Jurkat, Clone E6-1 (cell line): ENCODE measurements at regions not wholly inside any gene's neighbourhood (a gene's known extent, or its start where the extent isn't known, plus 50 kb on each side); places are given as distances from the start of the nearest gene placed in this dataset.

Source experiments
- DNase-seq: peaks from one replicate; pipeline ENCODE4 v3.0.0-alpha.2; 2011; ENCODE audit warnings: low read depth, low spot score
- H3K4me3 ChIP-seq: 2 replicates; pipeline ENCODE4 v1.5.1; 2011; ENCODE audit warnings: mild to moderate bottlenecking, low read length, control low read depth, moderate library complexity

DNA sequence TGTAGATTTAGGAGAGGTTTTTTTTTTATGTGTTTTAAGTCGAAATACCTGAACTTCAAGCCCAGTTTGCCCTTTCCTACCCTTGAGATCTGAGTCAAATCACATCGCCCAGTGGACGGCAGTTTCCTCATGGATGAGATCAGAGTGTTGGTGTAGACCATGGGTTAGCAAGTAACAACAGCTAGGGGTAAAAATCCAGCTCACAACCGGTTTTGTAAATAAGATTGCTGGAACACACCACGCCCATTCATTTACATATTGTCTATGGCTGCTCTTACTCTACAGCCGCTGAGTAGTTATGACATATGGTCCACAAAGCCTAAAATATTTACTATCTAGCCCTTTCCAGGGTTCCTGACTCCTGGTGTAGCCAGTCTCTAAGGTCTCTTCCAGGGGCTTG lies 158.5 kb upstream of the PLEKHG7 start:
- no peak overlapping the region for H3K4me3 ChIP-seq
- no peak for DNase-seq

DNA sequence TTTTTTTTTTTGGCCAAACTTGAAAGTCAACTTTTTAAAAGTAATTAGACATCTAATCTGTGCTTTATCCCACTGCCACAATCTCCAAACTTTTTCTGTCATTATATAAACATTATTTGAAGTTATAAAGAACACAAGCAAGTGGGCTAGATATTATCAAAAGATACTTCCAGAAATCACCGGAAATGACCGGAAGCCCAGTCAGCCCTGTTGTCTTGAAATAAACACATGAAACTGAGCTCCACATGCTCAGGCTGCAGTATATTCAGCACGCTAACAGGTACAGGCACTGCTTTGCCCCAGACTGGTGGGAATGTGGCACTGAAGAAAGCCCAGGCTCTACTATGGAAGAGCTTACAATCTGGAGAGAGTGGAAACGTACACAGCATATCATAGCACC lies 158.9 kb upstream of the PLEKHG7 start:
- no peak for DNase-seq
- no peak overlapping the region for H3K4me3 ChIP-seq

DNA sequence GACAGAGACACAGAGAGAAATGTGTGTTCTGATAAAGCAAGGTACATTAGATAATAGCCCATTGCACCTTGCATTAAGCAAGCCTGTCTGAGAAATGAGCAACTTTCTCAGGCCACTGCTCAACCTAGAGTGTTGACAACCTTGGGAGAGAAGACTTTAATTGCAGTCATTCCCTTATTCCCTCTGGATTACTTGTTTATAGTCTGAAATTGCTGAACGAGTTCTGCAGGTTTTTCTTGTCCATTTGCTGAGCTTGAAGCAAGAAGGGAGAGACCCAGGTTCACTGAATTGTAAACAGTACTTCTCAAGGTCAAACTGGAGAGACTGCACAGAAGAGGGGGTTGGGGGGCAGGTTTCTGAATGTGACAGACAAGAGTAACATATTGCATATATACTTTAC lies 159.4 kb upstream of the PLEKHG7 start:
- no peak for DNase-seq
- H3K4me3 ChIP-seq, result no peak overlapping the region

GRCh38 chr12:92541731-92542130 lies 161.1 kb upstream of the PLEKHG7 start:
- H3K4me3 ChIP-seq, result no peak overlapping the region
- no peak for DNase-seq

DNA sequence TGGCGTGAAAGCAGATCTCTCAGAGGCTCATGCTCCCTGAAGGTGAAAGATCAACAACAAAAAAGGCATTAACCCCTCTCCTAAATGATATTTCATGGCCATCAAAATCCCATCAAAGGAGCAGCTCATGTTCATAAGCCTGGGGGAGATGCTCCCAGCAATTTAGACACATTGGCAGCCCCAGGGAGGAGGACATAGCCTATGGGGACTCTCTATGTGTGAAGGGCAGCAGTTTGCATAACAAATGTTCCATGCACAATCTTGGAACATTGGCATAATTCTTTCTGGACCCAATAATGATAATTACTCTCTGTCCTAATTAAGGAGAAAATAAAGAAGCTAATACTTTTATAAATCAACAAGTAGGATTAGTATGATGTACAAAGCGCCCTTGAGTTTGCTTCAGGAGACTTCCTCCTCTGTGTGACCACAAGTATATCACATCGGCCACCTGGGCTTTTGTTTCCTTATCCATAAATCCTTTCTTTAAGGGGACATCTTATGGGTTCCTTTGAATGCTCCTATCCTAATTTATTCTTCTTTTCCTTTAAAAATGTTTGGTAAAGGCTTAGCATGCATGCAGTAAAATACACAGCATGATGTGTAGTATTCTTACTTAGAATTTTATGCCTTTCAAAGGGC lies 161.9 kb upstream of the PLEKHG7 start:
- no peak overlapping the region for H3K4me3 ChIP-seq
- no peak for DNase-seq

GRCh38 chr12:92539976-92540781 lies 162.6 kb upstream of the PLEKHG7 start:
- no peak overlapping the region for H3K4me3 ChIP-seq
- DNase-seq, result peak; percentile 2

DNA sequence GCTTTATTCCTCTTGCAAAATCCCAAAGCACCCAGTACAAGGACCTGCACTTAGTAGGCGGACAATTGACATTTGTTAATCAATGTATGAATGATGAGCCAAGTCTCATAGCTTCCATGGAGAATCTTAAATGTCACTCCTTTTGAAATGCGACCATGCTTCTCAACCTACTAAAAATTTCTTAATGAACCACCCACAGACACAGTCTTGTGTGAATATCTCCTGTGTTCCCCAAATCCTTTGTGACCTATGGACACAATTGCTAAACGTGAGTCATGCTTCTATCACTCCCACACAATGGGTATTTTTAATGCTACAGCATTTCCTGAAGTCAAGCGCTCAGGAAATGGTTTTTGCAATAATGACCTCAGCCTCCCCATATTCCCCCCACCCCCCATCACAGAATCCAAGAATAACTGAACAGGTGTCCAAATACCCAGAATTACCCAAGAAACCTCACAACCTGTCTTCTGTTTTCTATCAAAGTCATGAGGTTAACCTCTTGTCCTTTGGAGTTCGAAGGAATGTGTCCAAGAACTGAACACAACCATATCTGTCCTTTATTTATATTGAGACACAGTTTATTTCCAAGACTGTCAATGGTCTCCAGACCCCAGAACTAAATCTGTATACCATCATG lies 163.6 kb upstream of the PLEKHG7 start:
- peak; percentile 55 for DNase-seq

GRCh38 chr12:92537290-92537960 lies 165.4 kb upstream of the PLEKHG7 start:
- H3K4me3 ChIP-seq, result no peak overlapping the region
- no peak for DNase-seq

More for the DNA sequence above, 163.6 kb upstream of the PLEKHG7 start:
- no peak overlapping the region for H3K4me3 ChIP-seq

DNA sequence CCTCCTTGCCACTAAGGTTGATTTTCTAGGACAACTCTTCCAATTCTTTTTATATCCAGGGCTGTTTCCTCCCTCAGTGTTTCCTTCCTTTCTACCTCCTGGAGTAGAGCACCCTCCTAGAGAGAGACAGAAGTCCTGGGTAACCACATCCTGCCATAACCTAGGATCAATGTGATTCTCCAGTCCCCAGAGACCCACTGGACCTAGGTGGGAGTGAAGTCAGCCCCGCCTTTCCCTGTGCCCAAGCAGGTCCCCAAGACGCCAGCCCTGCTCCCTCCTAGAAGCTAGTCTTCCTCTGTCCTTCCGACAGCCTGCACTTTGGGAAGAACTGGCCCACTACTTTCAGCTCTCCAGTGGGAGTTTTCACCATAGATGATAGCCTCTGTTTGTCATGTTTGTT lies 166.8 kb upstream of the PLEKHG7 start:
- DNase-seq, result no peak

GRCh38 chr12:92533280-92533890 lies 169.4 kb upstream of the PLEKHG7 start:
- no peak overlapping the region for H3K4me3 ChIP-seq
- no peak for DNase-seq

More for the DNA sequence above, 166.8 kb upstream of the PLEKHG7 start:
- no peak overlapping the region for H3K4me3 ChIP-seq

- DNase-seq, result no peak
- H3K4me3 ChIP-seq, result no peak overlapping the region
These were observed 172.1 kb upstream of the PLEKHG7 start for GRCh38 chr12:92530706-92531105.

DNA sequence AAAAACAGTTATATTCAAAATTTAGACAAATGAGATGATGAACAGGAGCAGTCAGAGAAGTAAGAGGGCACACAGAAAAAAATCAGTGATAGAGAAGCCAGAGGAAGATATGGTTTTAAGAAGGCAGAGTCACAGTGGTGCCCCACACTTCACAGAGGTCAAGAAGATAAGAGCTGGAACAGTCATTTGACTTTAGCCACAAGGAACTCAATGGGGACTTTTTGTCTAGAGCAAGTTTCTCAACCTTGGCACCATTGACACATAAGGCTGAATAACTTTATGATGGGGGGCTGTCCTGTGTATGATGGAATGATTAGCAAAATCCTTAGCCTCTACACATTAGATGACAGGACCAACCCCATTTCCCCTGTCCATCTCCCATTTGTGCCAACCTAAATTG lies 172.8 kb upstream of the PLEKHG7 start:
- H3K4me3 ChIP-seq, result no peak overlapping the region
- no peak for DNase-seq

DNA sequence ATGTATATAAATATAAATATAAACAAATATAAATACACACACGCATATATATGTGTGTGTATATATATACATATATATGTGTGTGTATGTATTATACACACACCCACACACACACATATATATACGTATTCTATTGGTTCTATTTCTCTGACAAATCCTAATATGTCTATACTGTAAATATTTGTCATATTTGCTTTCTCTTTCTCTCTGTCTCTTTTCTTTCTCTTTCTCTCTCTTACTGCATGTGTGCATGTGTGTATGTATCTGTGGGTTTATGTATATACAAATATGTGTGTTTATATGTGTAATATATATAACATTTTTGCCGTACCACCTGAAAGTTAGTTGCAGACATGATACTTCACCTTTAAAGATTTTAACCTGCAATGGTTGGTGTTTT lies 174.2 kb upstream of the PLEKHG7 start:
- no peak for DNase-seq
- no peak overlapping the region for H3K4me3 ChIP-seq

GRCh38 chr12:92528097-92528496 lies 174.7 kb upstream of the PLEKHG7 start:
- H3K4me3 ChIP-seq, result no peak overlapping the region
- no peak for DNase-seq

DNA sequence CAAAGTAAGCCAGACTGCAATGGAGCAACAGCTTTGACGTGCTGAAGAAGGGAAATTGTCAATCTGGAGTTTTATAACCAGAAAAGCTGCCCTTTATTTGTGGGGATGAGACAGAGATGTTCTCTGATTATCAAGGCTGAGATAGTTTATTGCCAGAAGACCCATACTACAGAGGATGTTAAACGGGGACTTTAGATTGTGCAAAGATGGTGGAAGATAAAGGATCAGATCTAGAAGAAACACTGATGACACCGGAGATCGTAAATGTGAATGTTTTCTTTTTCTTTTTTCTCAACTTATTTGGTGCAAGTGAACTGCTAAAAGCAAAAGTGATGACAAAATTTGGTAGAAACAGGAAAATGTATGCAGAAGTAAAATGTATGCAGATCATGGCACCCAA lies 178.3 kb upstream of the PLEKHG7 start:
- DNase-seq, result no peak
- no peak overlapping the region for H3K4me3 ChIP-seq

GRCh38 chr12:92520511-92520910 lies 182.3 kb upstream of the PLEKHG7 start:
- no peak for DNase-seq
- no peak overlapping the region for H3K4me3 ChIP-seq

DNA sequence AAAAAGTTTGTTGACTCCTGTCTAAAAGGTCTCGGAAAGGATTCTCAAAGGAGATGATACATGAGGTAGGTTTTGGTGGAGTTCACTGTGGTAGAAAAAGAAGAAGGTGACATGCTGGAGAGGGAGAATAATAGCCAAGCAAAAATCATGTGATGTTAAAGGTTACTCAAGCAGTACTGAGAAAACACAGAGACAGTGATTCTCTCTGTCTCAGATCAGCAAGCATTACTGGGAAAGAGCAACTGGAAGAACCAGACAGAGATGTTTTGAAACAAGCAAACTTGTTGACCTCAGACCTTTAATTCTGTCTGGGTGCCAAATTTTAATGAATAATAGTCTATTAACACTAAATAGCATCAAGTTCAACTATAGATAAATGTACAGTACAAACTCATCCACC lies 183.5 kb upstream of the PLEKHG7 start:
- no peak overlapping the region for H3K4me3 ChIP-seq
- DNase-seq, result no peak

DNA sequence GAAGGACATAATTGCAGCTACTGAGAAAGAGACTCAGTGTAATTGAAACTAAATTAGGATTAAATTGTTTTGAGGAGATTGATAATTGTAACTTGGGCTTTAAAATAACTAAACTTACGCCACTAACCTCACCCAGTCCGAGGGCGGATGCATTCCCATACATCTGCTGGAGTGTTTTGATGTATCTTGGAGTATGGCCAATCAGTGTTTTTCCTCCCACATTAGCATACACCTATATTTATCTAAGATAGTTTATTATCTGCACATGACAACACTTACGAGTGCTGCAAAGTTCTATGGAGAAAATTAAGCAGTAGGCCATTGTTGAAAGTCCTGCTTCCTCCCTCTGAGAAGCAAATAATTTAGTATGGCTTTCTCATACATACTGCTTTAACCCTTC lies 184.7 kb upstream of the PLEKHG7 start:
- DNase-seq, result no peak

DNA sequence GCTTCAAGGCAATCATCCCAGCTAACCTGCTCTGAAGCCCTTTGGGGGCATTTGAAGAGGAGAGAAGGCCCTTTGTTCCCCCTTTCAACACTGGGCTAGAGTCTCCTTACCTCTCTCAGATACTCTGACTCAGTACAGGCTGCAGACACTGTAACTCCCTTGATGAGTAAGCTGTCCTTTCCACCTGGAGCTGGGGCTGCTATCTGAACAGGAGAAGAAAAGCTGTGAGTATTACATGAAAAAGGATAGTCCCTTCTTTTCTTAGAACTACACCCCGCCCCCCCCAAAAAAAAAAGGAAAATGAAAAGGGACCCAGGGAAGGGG lies 186.6 kb upstream of the PLEKHG7 start:
- no peak for DNase-seq
- H3K4me3 ChIP-seq, result no peak overlapping the region

More for the DNA sequence above, 184.7 kb upstream of the PLEKHG7 start:
- H3K4me3 ChIP-seq, result no peak overlapping the region
